GM23338 (cell line): ENCODE measurements at regions not wholly inside any gene's neighbourhood (a gene's known extent, or its start where the extent isn't known, plus 50 kb on each side); places are given as distances from the start of the nearest gene placed in this dataset.

Experiments
- CTCF ChIP-seq, 2 experiments: fragments of 200-600 bp in 1 of 2; sonication (generic) in 1 of 2; conservative IDR thresholded peaks; 2 replicates each; pipeline versions ENCODE4 v1.5.1 to v1.6.1; 2016 to 2017; ENCODE audit warnings: antibody characterized with exemption in 2 of 2, low read depth in 2 of 2, mild to moderate bottlenecking in 2 of 2, moderate library complexity in 1 of 2
- ETS1 ChIP-seq: IDR thresholded peaks from 2 replicates; pipeline ENCODE4 v1.6.1; 2016; ENCODE audit warnings: antibody characterized with exemption
- EZH2 ChIP-seq: fragments of 200-600 bp; sonication (generic); IDR thresholded peaks from one replicate; pipeline ENCODE4 v1.8.0; 2017; ENCODE audit warnings: antibody characterized with exemption, mild to moderate bottlenecking, low read depth; ENCODE audit not compliant: unreplicated experiment
- POLR2AphosphoS5 ChIP-seq: IDR thresholded peaks from 2 replicates; pipeline ENCODE4 v1.6.1; 2016; ENCODE audit warnings: antibody characterized with exemption, low read depth
- ZNF462 ChIP-seq: fragments of 250-450 bp; sonication (Bioruptor Pico); IDR thresholded peaks from 2 replicates; pipeline ENCODE4 v1.5.0; 2020; ENCODE audit warnings: mild to moderate bottlenecking, moderate library complexity

- TF ChIP-seq CTCF (conservative IDR thresholded peaks at IDR 0.05; ENCODE audit: low read depth in 2 of 2) (no peak), POLR2AphosphoS5 (no peak), ETS1 (no peak), EZH2 (no peak), ZNF462 (CRISPR knock-in tag) (no peak)
Observed at GRCh38 chr6:164130585-164130984, 716.1 kb downstream of the QKI start.
